H9 (cell line): ENCODE measurements at regions not wholly inside any gene's neighbourhood (a gene's known extent, or its start where the extent isn't known, plus 50 kb on each side); places are given as distances from the start of the nearest gene placed in this dataset.

Experiments
- DNase-seq: peaks from one replicate; pipeline ENCODE4 v3.0.0-alpha.2; 2017
- H2AFZ ChIP-seq: one replicate; pipeline ENCODE4 v1.6.1; 2013; ENCODE audit warnings: mild to moderate bottlenecking, low read length, control low read depth, moderate library complexity
- H2AK5ac ChIP-seq: 2 replicates; pipeline ENCODE4 v1.6.1; 2013; ENCODE audit warnings: low read length, control low read depth, mixed read lengths; ENCODE audit not compliant: insufficient read length
- H2BK120ac ChIP-seq: one replicate; pipeline ENCODE4 v1.6.1; 2013; ENCODE audit warnings: low read depth, mild to moderate bottlenecking, low read length, control low read depth, inconsistent platforms; ENCODE audit not compliant: poor library complexity, severe bottlenecking
- H2BK12ac ChIP-seq: 2 replicates; pipeline ENCODE4 v1.6.1; 2013; ENCODE audit warnings: low read length, control low read depth, mixed read lengths, low read depth; ENCODE audit not compliant: insufficient read length
- H2BK15ac ChIP-seq: 2 replicates; pipeline ENCODE4 v1.6.1; 2013; ENCODE audit warnings: low read depth, low read length, control low read depth
- H2BK20ac ChIP-seq: one replicate; pipeline ENCODE4 v1.6.1; 2013; ENCODE audit warnings: low read depth, mild to moderate bottlenecking, low read length, control low read depth, inconsistent platforms; ENCODE audit not compliant: poor library complexity, severe bottlenecking
- H2BK5ac ChIP-seq: 2 replicates; pipeline ENCODE4 v1.6.1; 2013; ENCODE audit warnings: low read length, control low read depth, mixed read lengths; ENCODE audit not compliant: insufficient read length
- H3K14ac ChIP-seq: 2 replicates; pipeline ENCODE4 v1.6.1; 2013; ENCODE audit warnings: low read length, control low read depth; ENCODE audit not compliant: insufficient read depth
- H3K18ac ChIP-seq: 2 replicates; pipeline ENCODE4 v1.6.1; 2013; ENCODE audit warnings: low read depth, mild to moderate bottlenecking, mixed read lengths, low read length, control low read depth; ENCODE audit not compliant: insufficient read length
- H3K23ac ChIP-seq: 2 replicates; pipeline ENCODE4 v1.6.1; 2013; ENCODE audit warnings: low read length, control low read depth, mixed read lengths, low read depth; ENCODE audit not compliant: insufficient read length
- H3K23me2 ChIP-seq: 2 replicates; pipeline ENCODE4 v1.6.1; 2013; ENCODE audit warnings: low read depth, mild to moderate bottlenecking, mixed read lengths, low read length, control low read depth; ENCODE audit not compliant: insufficient read length, poor library complexity, severe bottlenecking
- H3K27ac ChIP-seq: 2 replicates; pipeline ENCODE4 v1.5.1; 2013; ENCODE audit warnings: low read length, control low read depth, mixed read lengths, low read depth; ENCODE audit not compliant: insufficient read length
- H3K27me3 ChIP-seq: 2 replicates; pipeline ENCODE4 v1.6.1; 2013; ENCODE audit warnings: low read length, control low read depth, inconsistent platforms; ENCODE audit not compliant: insufficient read depth
- H3K4ac ChIP-seq: 2 replicates; pipeline ENCODE4 v1.6.1; 2013; ENCODE audit warnings: low read depth, mild to moderate bottlenecking, control low read depth, inconsistent platforms, low read length, moderate library complexity
- H3K4me1 ChIP-seq: 2 replicates; pipeline ENCODE4 v1.6.1; 2013; ENCODE audit warnings: low read length, control low read depth, inconsistent platforms; ENCODE audit not compliant: insufficient read depth
- H3K4me2 ChIP-seq: 2 replicates; pipeline ENCODE4 v1.6.1; 2013; ENCODE audit warnings: low read length, control low read depth, mixed read lengths; ENCODE audit not compliant: insufficient read length, insufficient read depth
- H3K56ac ChIP-seq: 2 replicates; pipeline ENCODE4 v1.6.1; 2013; ENCODE audit warnings: low read depth, mild to moderate bottlenecking, mixed read lengths, low read length, control low read depth; ENCODE audit not compliant: insufficient read length
- H3K79me1 ChIP-seq: 2 replicates; pipeline ENCODE4 v1.6.1; 2013; ENCODE audit warnings: low read depth, mild to moderate bottlenecking, moderate library complexity, low read length, control low read depth, inconsistent platforms; ENCODE audit not compliant: insufficient read depth, poor library complexity, severe bottlenecking
- H3K79me2 ChIP-seq: 2 replicates; pipeline ENCODE4 v1.6.1; 2013; ENCODE audit warnings: low read length, control low read depth, inconsistent platforms; ENCODE audit not compliant: insufficient read depth
- H3K9ac ChIP-seq: 2 replicates; pipeline ENCODE4 v1.6.1; 2013; ENCODE audit warnings: low read length, control low read depth, mixed read lengths; ENCODE audit not compliant: insufficient read length; ENCODE audit errors: extremely low read depth
- H3K9me3 ChIP-seq: one replicate; pipeline ENCODE4 v1.6.1; 2013; ENCODE audit warnings: low read depth, low read length, inconsistent platforms; ENCODE audit not compliant: control insufficient read depth
- H3T11ph ChIP-seq: one replicate; pipeline ENCODE4 v1.6.1; 2013; ENCODE audit warnings: mild to moderate bottlenecking, low read length, control low read depth, inconsistent platforms
- H4K20me1 ChIP-seq: one replicate; pipeline ENCODE4 v1.6.1; 2013; ENCODE audit not compliant: control insufficient read depth, insufficient read length, insufficient read depth
- H4K5ac ChIP-seq: 2 replicates; pipeline ENCODE4 v1.6.1; 2013; ENCODE audit warnings: low read depth, mild to moderate bottlenecking, mixed read lengths, low read length, control low read depth; ENCODE audit not compliant: insufficient read length
- H4K8ac ChIP-seq: replicated peaks from 2 replicates; pipeline ENCODE4 v1.6.1; 2013; ENCODE audit warnings: low read length, control low read depth, mixed read lengths, low read depth; ENCODE audit not compliant: insufficient read length
- H4K91ac ChIP-seq: 2 replicates; pipeline ENCODE4 v1.6.1; 2013; ENCODE audit warnings: low read depth, mild to moderate bottlenecking, moderate library complexity, mixed read lengths, low read length, control low read depth; ENCODE audit not compliant: insufficient read length
- H3K27ac Mint-ChIP-seq, 3 experiments: 2 replicates in 2 of 3; 3 replicates in 1 of 3; pipeline ENCODE4 v1.8.0; 2020 to 2021; ENCODE audit warnings: mixed read lengths in 3 of 3, mild to moderate bottlenecking in 1 of 3, moderate library complexity in 1 of 3
- H3K27me3 Mint-ChIP-seq: 2 replicates; pipeline ENCODE4 v1.8.0; 2021; ENCODE audit warnings: low read depth, mild to moderate bottlenecking, moderate library complexity, mixed read lengths
- H3K36me3 Mint-ChIP-seq, 3 experiments: 2 replicates in 2 of 3; 3 replicates in 1 of 3; pipeline ENCODE4 v1.8.0; 2020 to 2021; ENCODE audit warnings: low read depth in 3 of 3, mixed read lengths in 3 of 3; ENCODE audit not compliant: insufficient read depth in 1 of 3
- H3K4me1 Mint-ChIP-seq, 2 experiments: 2 replicates each; pipeline ENCODE4 v1.8.0; 2020; ENCODE audit warnings: mixed read lengths in 2 of 2
- H3K4me3 Mint-ChIP-seq, 2 experiments: 2 replicates in 1 of 2; 3 replicates in 1 of 2; pipeline ENCODE4 v1.8.0; 2020 to 2021; ENCODE audit warnings: mild to moderate bottlenecking in 2 of 2, mixed read lengths in 2 of 2, moderate library complexity in 1 of 2
- H3K9me3 Mint-ChIP-seq, 2 experiments: 2 replicates in 1 of 2; 3 replicates in 1 of 2; pipeline ENCODE4 v1.8.0; 2020; ENCODE audit warnings: mild to moderate bottlenecking in 2 of 2, mixed read lengths in 2 of 2, moderate library complexity in 1 of 2
- CTCF ChIP-seq: fragments of 200-600 bp; sonication (generic); conservative IDR thresholded peaks from 3 replicates; pipeline ENCODE4 v1.8.0; 2021; ENCODE audit warnings: antibody characterized with exemption, mild to moderate bottlenecking
- WGBS: extraction: QIAGEN DNeasy Blood & Tissue Kit; methylation state at CpG from one replicate; pipeline ENCODE4 v1.1.7; 2013; ENCODE audit warnings: missing lambda C conversion rate, low lambda C conversion rate, mixed read lengths; ENCODE audit not compliant: insufficient read length; ENCODE audit errors: extremely low coverage; 5-methylcytosine and 5-hydroxymethylcytosine counted together

GRCh38 chr11:114820621-114821020 lies 142.3 kb downstream of the NXPE2 start:
- Histone ChIP-seq H2BK12ac (no peak overlapping the region), H4K20me1 (no peaks in the 10 kb centered on the region), H2BK5ac (no peak overlapping the region), H3K56ac (no peak overlapping the region), H3T11ph (no peak overlapping the region), H3K9me3 (no peaks in the 10 kb centered on the region), H3K4ac (no peak overlapping the region), H3K27me3 (no peaks in the 10 kb centered on the region), H3K23me2 (no peaks in the 10 kb centered on the region), H2AFZ (no peak overlapping the region), H4K91ac (no peak overlapping the region), H3K27ac (no peak overlapping the region), H4K8ac (no peak overlapping the region), H3K79me1 (no peaks in the 10 kb centered on the region), H2BK15ac (no peak overlapping the region), H2BK20ac (no peak overlapping the region), H3K4me1 (peaks cover 9% of the 10 kb centered on the region; the same call in 1 of the 2 replicates), H2AK5ac (no peak overlapping the region), H3K18ac (no peak overlapping the region), H3K4me2 (no peak overlapping the region), H3K14ac (no peak overlapping the region), H3K23ac (no peak overlapping the region), H4K5ac (no peak overlapping the region), H2BK120ac (no peak overlapping the region), H3K9ac (no peak overlapping the region), H3K79me2 (no peaks in the 10 kb centered on the region)
- H3K27me3 Mint-ChIP-seq: peaks cover 10% of the 10 kb centered on the region
- no CpG with 5 or more reads among the region's 5 CpGs for WGBS
- H3K9me3 Mint-ChIP-seq: peaks cover 7 to 9% of the 10 kb centered on the region in 2 experiments; a peak in 4 of 5 replicates
- H3K4me3 Mint-ChIP-seq: no peak overlapping the region
- no peak for TF ChIP-seq CTCF
- peaks cover 0 to 3% (median 0%) of the 10 kb centered on the region in 3 experiments; a peak in 3 of 7 replicates for H3K36me3 Mint-ChIP-seq
- H3K4me1 Mint-ChIP-seq: peaks cover 9 to 11% of the 10 kb centered on the region in 2 experiments
- no peak overlapping the region for H3K27ac Mint-ChIP-seq
- DNase-seq: no peak
